HG02973 (cell line): ENCODE measurements at regions not wholly inside any gene's neighbourhood (a gene's known extent, or its start where the extent isn't known, plus 50 kb on each side); places are given as distances from the start of the nearest gene placed in this dataset.
"Not testable (repeated sequence)": the region's sequence is repeated elsewhere in the genome, so short reads cannot be mapped to it uniquely, and the experiment has no call there.

Experiments used
- ATAC-seq: cut with Tn5 transposase; IDR thresholded peaks from one replicate; pipeline ENCODE4 v1.9.1; 2021; ENCODE audit warnings: moderate library complexity; ENCODE audit not compliant: unreplicated experiment

DNA sequence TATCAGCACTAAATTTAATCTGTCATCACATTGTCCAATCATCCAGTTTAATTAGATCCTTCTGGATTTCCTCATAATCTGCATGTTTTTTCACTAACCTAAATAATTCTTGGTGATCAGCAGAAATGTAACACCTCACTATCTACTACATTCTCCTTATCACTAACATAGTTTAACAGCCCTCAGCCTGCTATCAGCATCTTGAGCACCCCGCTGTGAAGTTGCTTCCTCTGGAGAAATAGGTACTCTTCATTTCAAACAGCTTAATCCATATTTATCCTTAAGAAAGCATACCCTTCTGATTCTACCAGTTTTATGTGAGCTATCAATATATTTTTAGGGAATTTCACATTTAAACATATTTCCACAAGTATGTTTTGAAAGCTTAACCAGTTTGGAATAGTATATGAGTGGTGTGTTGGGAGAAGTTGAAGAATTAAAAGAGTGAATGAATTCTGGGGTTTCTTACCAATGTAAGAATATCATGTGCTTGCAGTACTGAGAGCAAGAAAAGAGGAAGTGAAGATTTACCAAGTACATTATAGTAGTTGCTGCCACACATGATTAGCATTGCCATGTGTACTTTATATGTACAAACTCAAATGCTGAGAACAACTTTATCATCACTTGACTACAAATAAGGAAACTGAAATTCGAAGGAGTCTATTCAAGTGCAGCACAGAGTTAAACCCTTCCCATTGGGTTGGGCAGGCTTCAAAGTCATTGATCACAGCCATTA lies 771.1 kb upstream of the ADGRL4 start:
- peak; percentile 100 for ATAC-seq

DNA sequence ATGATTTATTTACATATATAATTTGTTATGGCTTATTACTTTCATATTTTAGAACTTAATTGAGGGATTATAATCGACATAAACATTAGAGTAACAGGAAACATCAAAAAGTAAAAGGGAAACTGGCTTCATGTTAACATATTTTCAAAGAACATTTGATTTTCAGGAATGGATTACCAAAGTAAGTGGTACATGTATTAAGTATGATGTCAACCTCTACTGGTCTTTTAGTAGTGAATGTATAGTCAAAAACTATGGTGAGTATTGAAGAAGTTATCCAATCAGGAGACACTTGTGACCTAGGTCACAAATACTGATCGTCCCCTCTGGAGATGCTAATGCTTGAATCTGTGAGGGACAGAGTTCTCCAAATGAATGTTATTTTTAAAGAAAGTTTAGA lies 768.9 kb upstream of the ADGRL4 start:
- ATAC-seq = no peak

DNA sequence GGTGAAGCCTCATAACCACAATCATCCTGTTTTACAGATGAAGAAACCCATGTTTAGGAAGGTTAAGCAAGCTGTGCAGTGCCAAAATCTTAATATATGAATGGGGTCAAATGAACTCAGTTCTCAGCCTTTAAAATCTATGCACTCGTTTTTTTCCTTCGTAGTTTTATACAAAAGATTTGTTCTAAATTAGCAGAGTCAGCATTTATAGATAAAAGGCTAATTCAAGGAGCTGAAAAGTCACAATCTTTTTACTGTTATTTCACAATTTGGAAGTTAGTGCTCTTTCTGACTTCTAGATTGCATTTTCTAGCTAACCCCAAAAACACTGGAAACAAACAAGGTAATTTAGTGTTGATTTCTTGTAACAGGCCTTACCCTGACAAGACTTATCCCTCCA lies 766.9 kb upstream of the ADGRL4 start:
- no peak for ATAC-seq

DNA sequence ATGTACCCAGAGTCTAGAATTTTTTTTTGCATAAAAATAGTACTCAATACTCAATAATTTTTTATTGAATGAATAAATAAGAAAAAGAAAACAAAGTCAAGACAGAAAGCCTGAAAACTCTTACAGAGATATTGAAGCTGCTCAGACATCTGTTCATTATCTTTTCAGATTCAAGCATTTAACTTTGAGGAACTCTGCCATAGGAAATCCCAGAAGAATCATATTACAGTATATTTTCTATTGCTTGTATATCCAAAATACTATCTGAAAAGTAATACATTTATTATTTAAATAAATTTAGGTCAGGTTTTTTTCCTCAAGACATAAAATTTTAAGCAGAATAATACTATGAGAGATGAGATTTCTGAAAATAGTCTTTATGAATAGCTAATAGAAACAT lies 755.9 kb upstream of the ADGRL4 start:
- no peak for ATAC-seq

DNA sequence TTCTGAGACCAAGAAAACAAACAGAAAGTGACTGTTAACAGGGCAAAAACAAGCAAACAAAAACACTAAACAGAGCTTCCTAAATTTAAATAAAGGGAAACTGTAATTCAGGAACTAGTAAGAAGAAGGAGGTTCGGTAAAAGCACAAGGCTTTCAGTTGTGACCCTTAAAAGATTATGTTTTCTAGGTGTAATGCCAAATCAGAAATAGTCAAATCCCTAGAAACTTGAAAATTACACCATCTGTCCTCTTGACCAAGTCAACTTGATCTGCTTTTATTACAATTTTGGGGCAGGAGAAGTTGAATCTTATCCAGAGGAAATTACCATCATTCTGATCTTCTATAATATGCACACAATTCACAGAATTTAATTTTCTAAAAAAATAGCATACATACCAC lies 754.0 kb upstream of the ADGRL4 start:
- no peak for ATAC-seq

DNA sequence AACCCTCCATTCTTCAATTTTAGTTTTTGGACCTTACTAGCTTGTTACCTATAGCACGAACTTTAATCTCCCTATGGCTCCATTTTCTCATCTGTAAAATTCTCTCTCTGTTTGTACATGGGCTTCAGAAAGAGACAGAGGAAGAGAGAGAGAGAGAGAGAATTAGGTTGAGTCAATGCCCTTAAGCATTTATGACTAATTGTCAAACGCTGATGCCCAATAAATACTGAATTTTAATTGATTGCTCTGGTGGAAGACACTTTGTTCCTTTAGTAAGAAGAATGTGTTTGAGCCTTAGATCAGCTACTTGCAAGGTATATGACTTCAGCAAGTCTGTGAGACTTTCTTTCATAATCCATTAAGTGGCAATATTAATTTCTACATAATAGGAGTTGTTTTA lies 743.1 kb upstream of the ADGRL4 start:
- ATAC-seq = no peak

DNA sequence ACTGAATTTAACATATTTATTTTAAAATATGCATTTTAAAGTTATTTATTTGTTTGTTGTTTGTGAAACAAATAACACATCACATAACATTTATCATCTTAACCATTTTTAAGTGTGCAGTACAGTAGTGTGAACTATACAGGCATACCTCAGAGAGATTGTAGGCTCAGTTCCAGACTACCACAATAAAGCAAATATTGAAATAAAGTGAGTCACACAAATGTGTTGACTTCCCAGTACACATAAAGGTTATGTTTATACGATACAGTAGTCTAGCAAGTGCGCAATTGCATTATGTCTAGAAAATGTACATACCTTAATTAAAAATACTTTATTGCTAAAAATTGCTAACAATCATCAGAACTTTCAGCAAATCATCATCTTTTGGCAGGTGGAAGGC lies 739.4 kb upstream of the ADGRL4 start:
- ATAC-seq = no peak

DNA sequence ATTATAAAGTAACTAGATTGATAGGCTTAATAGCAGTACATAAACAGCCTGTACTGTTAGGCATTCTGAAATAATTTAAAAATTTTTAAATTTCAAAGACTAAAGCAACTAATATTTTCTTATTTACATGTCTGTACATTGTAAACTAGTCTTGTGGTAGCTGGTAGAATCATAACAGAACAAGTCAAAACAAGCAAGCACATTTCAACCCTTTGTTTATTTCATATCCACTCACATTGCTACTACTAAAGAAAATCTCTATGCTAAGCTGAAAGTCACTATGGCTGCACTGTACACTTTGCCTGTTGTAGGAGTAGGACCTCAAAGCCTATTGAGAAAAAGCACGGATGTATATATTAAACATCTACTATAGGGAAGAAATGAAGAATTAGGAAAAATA lies 738.2 kb upstream of the ADGRL4 start:
- ATAC-seq = no peak

DNA sequence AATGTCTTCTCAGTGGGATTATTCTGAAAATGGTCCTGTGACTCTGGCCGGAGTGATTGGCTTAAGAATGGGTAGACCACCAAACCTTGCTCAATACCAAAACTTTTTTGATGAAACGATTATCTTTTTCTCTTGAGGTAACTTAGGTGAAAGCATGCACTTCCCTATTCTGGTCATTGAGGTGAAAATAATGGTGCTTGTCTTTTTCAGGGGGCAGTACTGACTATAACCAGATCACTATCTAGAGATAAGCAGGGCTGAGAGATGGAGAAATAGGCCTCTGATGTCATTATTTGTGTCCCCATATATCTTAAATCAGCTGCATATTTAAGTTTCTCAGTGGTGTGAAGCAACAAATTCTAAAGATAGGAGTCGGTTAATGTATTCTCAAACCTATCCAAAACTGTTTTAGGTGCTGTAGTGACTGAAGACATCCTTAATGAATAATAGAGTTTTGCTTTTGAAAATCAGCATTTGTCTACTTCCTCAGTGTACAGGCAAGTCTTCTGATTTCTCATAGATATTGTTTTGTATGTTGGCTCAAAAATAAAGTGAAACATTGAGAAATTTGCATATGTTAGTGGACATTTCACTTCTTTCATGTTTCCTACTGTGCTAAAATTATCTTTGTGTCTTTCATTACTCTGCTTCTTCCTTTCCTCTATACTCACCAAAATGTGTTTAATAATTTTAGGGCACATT lies 735.3 kb upstream of the ADGRL4 start:
- peak; percentile 94 for ATAC-seq

DNA sequence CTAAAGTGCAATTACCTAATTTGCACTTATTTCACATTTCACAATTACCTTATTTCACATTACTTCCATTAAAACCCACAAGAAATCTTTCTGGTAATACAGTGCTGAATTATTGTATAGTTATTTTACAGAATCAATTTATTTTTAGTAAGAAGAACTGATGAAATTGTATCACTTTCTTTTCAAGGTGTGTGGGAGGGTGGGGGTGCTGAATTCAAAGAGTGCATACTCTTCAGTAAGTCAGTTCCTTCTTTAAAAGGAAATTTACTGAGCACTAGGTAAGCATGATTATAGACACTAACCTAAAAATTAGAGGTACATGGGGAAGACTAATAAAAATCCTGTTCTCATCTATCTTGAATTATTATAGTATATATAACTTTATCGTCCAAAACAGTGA lies 731.6 kb upstream of the ADGRL4 start:
- no peak for ATAC-seq

DNA sequence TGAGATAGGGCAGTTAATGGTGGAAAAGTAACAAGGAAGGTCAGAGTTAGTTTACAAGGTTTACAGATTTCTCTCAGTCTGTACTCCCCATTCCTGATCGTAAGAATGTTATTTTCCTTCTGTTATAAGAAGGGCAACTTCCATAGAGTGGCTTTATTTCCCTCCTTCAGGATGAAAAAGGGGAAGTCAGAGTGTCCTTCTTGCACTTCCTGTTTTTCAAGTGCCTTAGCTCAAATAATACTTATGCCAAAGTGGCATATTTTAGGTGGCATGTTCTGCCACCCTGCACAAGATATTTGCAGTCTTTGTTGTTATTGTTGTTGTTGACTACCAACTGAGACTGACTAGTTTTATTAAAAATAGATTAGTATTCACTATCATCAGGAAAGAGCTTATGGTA lies 730.7 kb upstream of the ADGRL4 start:
- no peak for ATAC-seq

DNA sequence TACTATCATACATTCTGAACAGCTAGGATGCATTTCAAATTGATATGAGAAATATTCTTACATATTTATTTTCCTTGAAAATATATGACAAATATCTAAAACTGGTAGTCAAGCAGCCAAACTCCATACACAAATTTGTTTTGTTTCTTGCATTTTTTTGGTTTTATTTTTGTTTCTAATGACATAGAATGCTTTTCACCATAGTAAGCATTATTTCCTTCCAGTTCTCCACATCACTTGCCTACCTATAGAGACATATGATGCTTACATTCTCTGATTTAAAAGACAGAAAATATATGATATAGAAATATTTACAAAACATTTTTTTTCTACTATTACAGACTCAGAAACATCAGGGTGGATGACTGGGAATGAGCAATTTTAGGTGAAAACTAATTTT lies 726.4 kb upstream of the ADGRL4 start:
- no peak for ATAC-seq

DNA sequence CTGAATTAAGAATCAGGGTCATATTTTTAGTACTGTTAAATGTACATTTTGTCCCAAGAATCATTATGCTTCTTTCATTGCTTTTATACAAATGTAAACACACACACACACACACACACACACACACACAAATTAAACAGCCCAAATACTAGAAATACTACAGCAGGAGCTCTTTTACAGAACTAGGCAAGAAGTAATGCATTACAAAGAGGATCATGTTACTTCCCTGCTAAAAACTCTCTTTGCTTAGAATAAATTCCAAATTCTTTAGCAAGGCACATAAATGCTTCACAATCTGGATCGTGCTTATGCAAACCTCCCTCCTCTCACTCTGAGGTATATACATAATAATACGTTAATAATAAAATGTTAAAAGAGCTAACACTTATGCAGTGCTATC lies 720.4 kb upstream of the ADGRL4 start:
- no peak for ATAC-seq

DNA sequence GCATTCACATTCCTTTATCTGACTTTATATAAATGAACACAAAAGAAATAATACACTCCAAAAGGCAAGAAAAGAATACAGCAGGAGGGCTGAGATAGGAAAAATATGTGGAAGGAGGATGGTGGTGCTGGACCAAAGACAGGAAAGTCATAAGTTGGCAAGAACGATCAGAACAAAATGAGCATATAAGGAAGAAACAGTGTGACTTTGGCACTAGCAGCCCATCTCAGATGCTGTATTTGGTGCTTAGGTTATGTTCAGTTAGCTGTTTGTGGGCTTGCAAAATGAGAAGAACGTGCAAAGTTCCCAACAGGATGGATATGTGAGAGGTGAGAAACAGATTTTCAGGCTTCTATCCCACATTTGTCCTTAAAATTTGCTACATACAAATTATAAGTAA lies 719.8 kb upstream of the ADGRL4 start:
- no peak for ATAC-seq

DNA sequence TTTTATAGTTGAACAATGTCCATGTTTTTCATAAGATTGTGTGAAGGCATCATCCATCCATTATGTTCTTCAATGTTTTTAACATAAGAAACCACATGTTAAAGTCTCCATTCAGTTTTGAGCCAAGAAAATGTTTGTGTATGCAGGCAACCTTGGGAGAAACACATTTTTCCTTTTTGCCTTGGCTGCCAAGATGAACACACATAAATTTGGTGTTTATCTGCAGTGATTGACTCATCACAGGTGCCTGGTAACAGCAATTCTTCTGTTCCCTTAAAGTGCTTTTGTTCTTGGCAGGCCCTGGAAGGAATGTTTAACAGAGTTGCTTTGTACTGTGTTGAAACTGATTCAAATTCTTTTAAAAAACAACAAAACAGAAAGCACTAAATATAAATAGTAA lies 709.9 kb upstream of the ADGRL4 start:
- ATAC-seq = no peak

DNA sequence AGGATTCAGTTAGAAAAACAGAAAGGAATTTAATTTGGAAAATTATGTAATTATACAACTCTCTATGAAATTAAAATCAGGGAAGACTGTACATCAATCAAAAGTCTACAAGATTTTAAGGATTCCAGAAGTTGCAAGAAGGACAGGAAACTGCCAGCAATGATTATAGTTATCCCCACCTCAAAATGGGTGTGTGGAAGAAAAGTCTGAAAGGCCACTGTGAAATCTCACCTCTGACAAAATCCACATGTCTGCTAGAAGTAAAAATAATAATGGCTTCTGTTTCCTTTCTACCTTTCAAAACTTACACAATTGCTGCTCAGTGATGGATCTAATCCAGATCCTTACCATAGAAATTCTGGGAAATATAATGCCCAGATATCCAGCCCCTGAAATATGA lies 708.1 kb upstream of the ADGRL4 start:
- no peak for ATAC-seq

DNA sequence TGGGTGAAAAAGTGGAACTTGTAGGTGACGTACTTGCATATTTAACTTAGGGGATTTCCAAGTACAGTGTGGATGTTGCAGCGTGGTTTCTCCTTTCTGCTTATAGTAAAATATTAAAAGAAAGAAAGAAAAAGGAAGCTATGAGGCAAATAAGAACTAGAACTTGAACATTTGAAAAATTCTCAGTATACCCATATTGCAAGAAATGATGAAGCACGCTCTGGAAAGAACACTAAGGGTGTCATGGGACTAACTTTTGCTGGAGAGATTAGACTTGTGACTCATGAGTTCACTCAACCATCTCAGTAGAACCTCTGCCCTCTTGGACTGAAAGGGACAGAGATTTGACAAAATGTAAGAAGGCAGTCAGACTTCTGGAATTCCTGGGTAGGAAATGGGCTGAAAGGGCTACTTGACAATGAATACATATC lies 704.5 kb upstream of the ADGRL4 start:
- ATAC-seq = peak; percentile 92

DNA sequence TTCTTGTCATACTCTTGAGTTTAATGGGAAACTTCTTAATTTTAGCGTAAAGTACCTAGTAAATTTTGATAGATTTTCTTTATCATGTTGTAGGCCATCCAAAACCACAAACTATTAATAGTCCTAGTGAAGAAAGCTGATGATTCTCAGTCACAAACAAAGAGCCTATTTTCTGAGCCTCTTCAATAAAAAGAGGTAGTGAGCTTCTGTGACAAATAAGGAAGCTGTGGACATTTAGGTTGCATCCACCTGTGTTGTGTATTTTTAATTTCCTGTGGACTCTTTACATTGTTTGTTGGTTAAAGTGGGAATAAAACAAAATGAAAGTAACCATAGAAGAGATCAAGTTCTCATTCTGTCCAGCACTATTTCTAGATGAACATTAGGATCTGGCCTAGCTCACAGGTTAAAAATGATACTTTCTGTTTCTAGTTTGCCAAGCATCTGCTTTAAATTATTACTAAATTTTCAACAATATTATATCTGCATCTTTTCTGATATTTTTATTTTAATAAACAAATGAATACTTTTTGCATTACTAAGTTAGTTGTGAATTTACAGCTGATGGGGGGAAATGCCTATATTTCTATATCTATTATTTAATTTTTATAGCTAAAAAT lies 702.2 kb upstream of the ADGRL4 start:
- ATAC-seq = no peak

DNA sequence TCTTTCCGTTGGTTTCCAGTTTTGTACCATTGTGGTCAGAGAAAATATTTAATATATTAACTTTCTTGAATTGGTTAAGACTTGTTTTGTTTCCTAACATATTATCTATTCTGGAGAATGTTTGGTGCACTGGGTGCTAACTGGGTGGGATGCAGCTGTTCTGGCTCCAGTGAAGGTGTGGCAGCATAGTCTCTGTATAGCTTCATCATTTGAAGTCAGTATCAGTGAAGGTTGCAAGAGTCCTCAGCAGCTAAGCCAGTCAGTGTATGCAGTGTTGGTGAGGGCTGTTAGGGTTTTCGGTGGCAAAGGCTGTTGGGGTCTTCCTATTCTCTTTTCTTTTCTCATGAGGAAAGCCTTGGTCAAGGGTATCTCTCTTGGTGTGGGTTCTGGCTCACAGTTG lies 698.7 kb upstream of the ADGRL4 start:
- no peak for ATAC-seq

DNA sequence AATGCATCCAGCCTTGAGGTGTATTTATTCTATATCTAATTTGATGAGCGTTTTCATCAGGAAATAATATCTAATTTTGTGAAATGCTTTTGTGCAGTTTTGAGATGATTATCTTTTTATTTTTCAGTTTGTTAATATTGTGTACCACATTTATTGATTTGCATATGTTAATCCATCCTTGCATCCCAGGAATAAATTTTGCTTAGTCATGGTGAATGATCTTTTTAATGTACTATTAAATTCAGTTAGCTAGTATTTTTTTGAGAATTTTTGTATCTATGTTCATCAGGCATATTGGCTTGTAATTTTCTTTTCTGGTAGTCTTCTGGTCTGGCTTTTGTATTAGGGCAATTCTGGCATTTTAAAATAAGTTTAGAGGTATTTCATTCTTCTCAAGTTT lies 697.5 kb upstream of the ADGRL4 start:
- no peak for ATAC-seq

DNA sequence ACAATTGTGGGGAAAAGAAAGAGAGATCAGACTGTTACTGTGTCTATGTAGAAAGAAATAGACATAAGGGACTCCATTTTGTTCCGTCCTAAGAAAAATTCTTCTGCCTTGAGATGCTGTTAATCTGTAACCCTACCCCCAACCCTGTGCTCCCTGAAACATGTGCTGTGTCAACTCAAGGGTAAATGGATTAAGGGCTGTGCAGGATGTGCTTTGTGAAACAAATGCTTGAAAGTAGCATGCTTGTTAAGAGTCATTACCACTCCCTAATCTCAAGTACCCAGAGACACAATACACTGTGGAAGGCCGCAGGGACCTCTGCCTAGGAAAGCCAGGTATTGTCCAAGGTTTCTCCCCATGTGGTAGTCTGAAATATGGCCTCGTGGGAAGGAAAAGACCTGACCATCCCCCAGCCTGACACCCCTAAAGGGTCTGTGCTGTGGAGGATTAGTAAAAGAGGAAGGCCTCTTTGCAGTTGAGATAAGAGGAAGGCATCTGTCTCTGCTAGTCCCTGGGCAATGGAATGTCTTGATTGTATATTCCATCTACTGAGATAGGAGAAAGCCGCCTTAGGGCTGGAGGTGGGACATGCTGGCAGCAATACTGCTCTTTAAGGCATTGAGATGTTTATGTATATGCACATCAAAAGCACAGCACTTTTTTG lies 695.9 kb upstream of the ADGRL4 start:
- not testable (repeated sequence) for ATAC-seq

DNA sequence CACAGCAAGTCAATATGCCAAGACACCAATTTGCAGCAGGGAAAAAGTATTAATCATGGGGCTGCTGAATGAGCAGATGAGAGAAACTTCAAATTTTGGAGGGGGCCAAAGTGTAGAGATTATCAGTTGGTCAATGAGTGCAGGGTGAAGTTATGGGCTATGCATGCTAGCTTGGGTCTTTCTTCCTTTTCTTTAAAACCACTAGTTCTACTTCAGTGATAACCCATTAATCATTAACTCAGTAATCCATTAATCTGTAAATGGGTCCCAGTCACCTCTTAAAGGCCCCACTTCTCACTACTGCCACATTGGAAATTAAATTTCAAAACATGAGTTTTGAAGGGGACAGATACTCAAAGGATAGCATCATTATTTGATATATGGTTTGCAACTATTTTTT lies 688.6 kb upstream of the ADGRL4 start:
- ATAC-seq = peak; percentile 85
